ENCODE measurements at regions not wholly inside any gene's neighbourhood (a gene's known extent, or its start where the extent isn't known, plus 50 kb on each side); places are given as distances from the start of the nearest gene placed in this dataset.
"Not testable (repeated sequence)": the region's sequence is repeated elsewhere in the genome, so short reads cannot be mapped to it uniquely, and the experiment has no call there.

DNA sequence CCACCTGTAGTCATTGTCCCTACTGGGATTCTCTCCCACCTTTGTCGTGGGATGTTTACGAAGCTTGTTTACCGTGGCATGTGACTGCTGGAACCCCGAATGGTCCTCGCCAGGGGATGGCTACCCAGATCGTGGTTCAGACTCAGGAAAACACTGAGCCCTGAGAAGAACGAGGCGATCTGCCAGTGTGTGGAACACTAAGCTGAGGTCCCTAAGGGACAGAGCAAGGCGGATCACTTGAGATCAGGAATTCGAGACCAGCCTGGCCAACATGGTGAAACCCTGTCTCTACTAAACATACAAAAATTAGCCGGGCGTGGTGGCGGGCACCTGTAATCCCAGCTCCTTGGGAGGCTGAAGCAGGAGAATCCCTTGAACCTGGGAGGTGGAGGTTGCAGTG, 70.7 kb downstream of the DIO3 start:
- in situ Hi-C loops (cut with MboI): loop anchor here (25.0 kb wide), 1 partner anchor 720 kb away; the partner anchor contains the start of gene RTL1
- H3K9me1 ChIP-seq (ENCODE audit: control insufficient read depth, insufficient read depth, low read length); H3K4me2 ChIP-seq (ENCODE audit: insufficient read depth, low read length); H4K20me1 ChIP-seq (replicated peaks; ENCODE audit: control insufficient read depth, insufficient read depth, low read length); CTCF ChIA-PET (ENCODE audit: low intra/inter-chr PET ratio); H3K4me3 ChIP-seq; H3K9ac ChIP-seq (ENCODE audit: insufficient read depth in 1 of 2, low read depth in 2 of 2, low read length in 2 of 2); H3K27me3 ChIP-seq (ENCODE audit: control insufficient read depth in 2 of 2, insufficient read depth in 2 of 2, low read length in 2 of 2); FAIRE-seq; H3K36me3 ChIP-seq (ENCODE audit: control insufficient read depth, insufficient read depth, low read length); H3K79me2 ChIP-seq (ENCODE audit: control insufficient read depth, insufficient read depth, low read length); intact Hi-C loops (cut with micrococcal nuclease); ATAC-seq; BruUV-seq (replicated peaks); H3K27ac ChIP-seq (ENCODE audit: extremely low read depth, low read depth, low read length); H2AFZ ChIP-seq (ENCODE audit: low read depth, low read length); DNase-seq (ENCODE audit: extremely low read depth in 1 of 4, low spot score in 3 of 4); H3K9me3 ChIP-seq (replicated peaks; ENCODE audit: control insufficient read depth, insufficient read depth, low read depth, low read length): not testable (repeated sequence)
- WGBS (ENCODE audit: insufficient coverage, low coverage, missing lambda C conversion rate): 87% methylated on average over 9 of the region's 13 CpGs
- H3K4me1 ChIP-seq (replicated peaks in 1 of 2; ENCODE audit: control insufficient read depth in 2 of 2, insufficient read depth in 2 of 2, low read length in 2 of 2): peaks cover 6 to 25% of the 10 kb centered on the region in 2 experiments; a peak in 4 of 5 replicates
- POLR2A ChIA-PET: interaction anchor here (0.6 kb wide), 1 partner anchor 23 kb away, joined by 3 read pairs; no protein-coding TSS in a partner anchor

DNA sequence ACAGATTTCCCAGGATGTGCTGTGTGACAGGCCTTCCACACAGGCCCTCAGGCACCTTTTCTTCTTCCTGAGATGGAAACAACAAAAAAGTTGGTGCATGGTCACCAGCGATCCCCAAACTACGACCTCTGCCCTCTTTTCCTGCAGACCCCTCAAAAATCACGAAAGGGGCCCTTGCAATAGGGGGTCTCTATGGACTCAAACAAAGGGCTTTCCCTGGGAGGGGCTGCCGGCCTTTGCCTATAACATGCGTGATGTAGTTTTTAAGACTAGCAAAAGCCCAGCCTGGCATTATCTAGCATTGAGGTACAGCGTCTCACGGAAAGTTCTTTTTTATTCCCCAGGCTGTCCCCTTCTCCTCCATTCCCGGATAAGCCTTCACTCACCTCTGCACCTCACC, 71.2 kb downstream of the DIO3 start:
- ChIA-PET POLR2A (interaction anchor here (0.6 kb wide), 1 partner anchor 23 kb away, joined by 3 read pairs; no protein-coding TSS in a partner anchor), CTCF (ENCODE audit: low intra/inter-chr PET ratio) (no interaction called here)
- Histone ChIP-seq H3K36me3 (ENCODE audit: control insufficient read depth, insufficient read depth, low read length) (no peaks in the 10 kb centered on the region), H3K27me3 (ENCODE audit: control insufficient read depth in 2 of 2, insufficient read depth in 2 of 2, low read length in 2 of 2) (no peaks in the 10 kb centered on the region), H3K4me3 (no peak overlapping the region), H4K20me1 (replicated peaks; ENCODE audit: control insufficient read depth, insufficient read depth, low read length) (no peaks in the 10 kb centered on the region), H3K4me2 (ENCODE audit: insufficient read depth, low read length) (no peak overlapping the region), H3K4me1 (replicated peaks in 1 of 2; ENCODE audit: control insufficient read depth in 2 of 2, insufficient read depth in 2 of 2, low read length in 2 of 2) (peaks cover 6 to 23% of the 10 kb centered on the region in 2 experiments; a peak in 4 of 5 replicates), H3K79me2 (ENCODE audit: control insufficient read depth, insufficient read depth, low read length) (no peaks in the 10 kb centered on the region), H3K27ac (ENCODE audit: extremely low read depth, low read depth, low read length) (no peak overlapping the region), H3K9ac (ENCODE audit: insufficient read depth in 1 of 2, low read depth in 2 of 2, low read length in 2 of 2) (peak overlapping the region in 1 of 2 experiments; percentile 58; a peak in 1 of 4 replicates), H2AFZ (ENCODE audit: low read depth, low read length) (no peak overlapping the region), H3K9me3 (replicated peaks; ENCODE audit: control insufficient read depth, insufficient read depth, low read depth, low read length) (no peaks in the 10 kb centered on the region; the same call in 1 of the 2 replicates), H3K9me1 (ENCODE audit: control insufficient read depth, insufficient read depth, low read length) (peaks cover 2% of the 10 kb centered on the region)
- BruUV-seq (replicated peaks): no TSS peak
- no peak for ATAC-seq
- WGBS (ENCODE audit: insufficient coverage, low coverage, missing lambda C conversion rate): 75% methylated on average over 6 of the region's 8 CpGs
- no peak for DNase-seq (ENCODE audit: extremely low read depth in 1 of 4, low spot score in 3 of 4)
- FAIRE-seq: no peak
- in situ Hi-C loops (cut with MboI): loop anchor here (25.0 kb wide), 1 partner anchor 720 kb away; the partner anchor contains the start of gene RTL1
- intact Hi-C loops (cut with micrococcal nuclease): no loop called here
- no peak for TF ChIP-seq NR3C1 (CRISPR knock-in tag; IDR thresholded peaks at IDR 0.05)
- no peak for TF ChIP-seq IRF2 (CRISPR knock-in tag; IDR thresholded peaks at IDR 0.05)
- no peak for TF ChIP-seq RFX5 (IDR thresholded peaks at IDR 0.05; ENCODE audit: low read depth, low read length)
- TF ChIP-seq, protein P1, sequence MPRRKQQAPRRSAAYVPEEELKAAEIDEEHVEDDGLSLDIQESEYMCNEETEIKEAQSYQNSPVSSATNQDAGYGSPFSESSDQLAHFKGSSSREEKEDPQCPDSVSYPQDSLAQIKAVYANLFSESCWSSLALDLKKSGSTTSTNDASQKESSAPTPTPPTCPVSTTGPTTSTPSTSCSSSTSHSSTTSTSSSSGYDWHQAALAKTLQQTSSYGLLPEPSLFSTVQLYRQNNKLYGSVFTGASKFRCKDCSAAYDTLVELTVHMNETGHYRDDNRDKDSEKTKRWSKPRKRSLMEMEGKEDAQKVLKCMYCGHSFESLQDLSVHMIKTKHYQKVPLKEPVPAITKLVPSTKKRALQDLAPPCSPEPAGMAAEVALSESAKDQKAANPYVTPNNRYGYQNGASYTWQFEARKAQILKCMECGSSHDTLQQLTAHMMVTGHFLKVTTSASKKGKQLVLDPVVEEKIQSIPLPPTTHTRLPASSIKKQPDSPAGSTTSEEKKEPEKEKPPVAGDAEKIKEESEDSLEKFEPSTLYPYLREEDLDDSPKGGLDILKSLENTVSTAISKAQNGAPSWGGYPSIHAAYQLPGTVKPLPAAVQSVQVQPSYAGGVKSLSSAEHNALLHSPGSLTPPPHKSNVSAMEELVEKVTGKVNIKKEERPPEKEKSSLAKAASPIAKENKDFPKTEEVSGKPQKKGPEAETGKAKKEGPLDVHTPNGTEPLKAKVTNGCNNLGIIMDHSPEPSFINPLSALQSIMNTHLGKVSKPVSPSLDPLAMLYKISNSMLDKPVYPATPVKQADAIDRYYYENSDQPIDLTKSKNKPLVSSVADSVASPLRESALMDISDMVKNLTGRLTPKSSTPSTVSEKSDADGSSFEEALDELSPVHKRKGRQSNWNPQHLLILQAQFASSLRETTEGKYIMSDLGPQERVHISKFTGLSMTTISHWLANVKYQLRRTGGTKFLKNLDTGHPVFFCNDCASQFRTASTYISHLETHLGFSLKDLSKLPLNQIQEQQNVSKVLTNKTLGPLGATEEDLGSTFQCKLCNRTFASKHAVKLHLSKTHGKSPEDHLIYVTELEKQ (CRISPR knock-in tag; IDR thresholded peaks at IDR 0.05): no peak
- TF ChIP-seq TAF1 (IDR thresholded peaks at IDR 0.05; ENCODE audit: control insufficient read depth, extremely low read depth, insufficient read depth, low read length, severe bottlenecking): no peak
- no peak for TF ChIP-seq PHB2 (IDR thresholded peaks at IDR 0.05; ENCODE audit: low read depth)
- no peak for TF ChIP-seq YY1 (IDR thresholded peaks at IDR 0.05; ENCODE audit: borderline replicate concordance in 1 of 3, control insufficient read depth in 1 of 3, extremely low read depth in 1 of 3, insufficient read depth in 3 of 3, insufficient read length in 1 of 3, insufficient replicate concordance in 2 of 3, low read depth in 1 of 3, low read length in 2 of 3)
- no peak for TF ChIP-seq LEF1 (IDR thresholded peaks at IDR 0.05)
- no peak for TF ChIP-seq POLR2AphosphoS5 (IDR thresholded peaks at IDR 0.05; ENCODE audit: control insufficient read depth, insufficient read depth, low read depth, low read length)
- TF ChIP-seq JUND (IDR thresholded peaks at IDR 0.05; ENCODE audit: borderline replicate concordance, low read depth, low read length): no peak
- TF ChIP-seq JUND (tag; IDR thresholded peaks at IDR 0.05; ENCODE audit: borderline replicate concordance, low read depth, low read length): no peak

Measured in K562 (cell line).